Epithelial cell of proximal tubule (primary cell): ENCODE measurements at regions not wholly inside any gene's neighbourhood (a gene's known extent, or its start where the extent isn't known, plus 50 kb on each side); places are given as distances from the start of the nearest gene placed in this dataset.

Source experiments
- DNase-seq: peaks from one replicate; pipeline ENCODE4 v3.0.0-alpha.2; 2011; ENCODE audit warnings: low read depth
- H3K4me3 ChIP-seq: 2 replicates; pipeline ENCODE4 v1.5.1; 2011; ENCODE audit warnings: low read depth, mild to moderate bottlenecking, low read length
- CTCF ChIP-seq: conservative IDR thresholded peaks from 2 replicates; pipeline ENCODE4 v1.5.1; 2012; ENCODE audit warnings: low read depth, mild to moderate bottlenecking, low read length

- no peak for DNase-seq
- H3K4me3 ChIP-seq: no peak overlapping the region
- TF ChIP-seq CTCF: no peak
These were observed 139.4 kb upstream of the HCCS start for GRCh38 chrX:10971759-10972158.

- no peak for DNase-seq
- no peak overlapping the region for H3K4me3 ChIP-seq
- TF ChIP-seq CTCF: no peak
These were observed 138.4 kb upstream of the HCCS start for GRCh38 chrX:10972706-10973105.

- no peak overlapping the region for H3K4me3 ChIP-seq
- DNase-seq: no peak
- no peak for TF ChIP-seq CTCF
These were observed 136.2 kb upstream of the HCCS start for GRCh38 chrX:10974920-10975319.

GRCh38 chrX:10979956-10980355, 131.2 kb upstream of the HCCS start:
- DNase-seq: peak; percentile 2
- H3K4me3 ChIP-seq: no peak overlapping the region
- no peak for TF ChIP-seq CTCF

- no peak for TF ChIP-seq CTCF
- no peak overlapping the region for H3K4me3 ChIP-seq
- DNase-seq: no peak
These were observed 129.6 kb upstream of the HCCS start for GRCh38 chrX:10981506-10981905.

- H3K4me3 ChIP-seq: no peak overlapping the region
- TF ChIP-seq CTCF: no peak
- no peak for DNase-seq
These were observed 127.6 kb upstream of the HCCS start for GRCh38 chrX:10983526-10983925.

GRCh38 chrX:10984213-10984612, 126.9 kb upstream of the HCCS start:
- no peak overlapping the region for H3K4me3 ChIP-seq
- no peak for DNase-seq
- TF ChIP-seq CTCF: no peak
